HUES64 (cell line): ENCODE measurements at regions not wholly inside any gene's neighbourhood (a gene's known extent, or its start where the extent isn't known, plus 50 kb on each side); places are given as distances from the start of the nearest gene placed in this dataset.
"Not testable (repeated sequence)": the region's sequence is repeated elsewhere in the genome, so short reads cannot be mapped to it uniquely, and the experiment has no call there.

Experiments used
- H3K27ac ChIP-seq: 2 replicates; pipeline ENCODE4 v1.7.0; 2013; ENCODE audit warnings: low read depth, low read length, inconsistent platforms
- H3K27me3 ChIP-seq: 2 replicates; pipeline ENCODE4 v1.6.1; 2013; ENCODE audit warnings: mild to moderate bottlenecking, low read length; ENCODE audit not compliant: insufficient read depth
- H3K36me3 ChIP-seq: 2 replicates; pipeline ENCODE4 v1.6.1; 2013; ENCODE audit warnings: mild to moderate bottlenecking, low read length; ENCODE audit not compliant: insufficient read depth
- H3K4me1 ChIP-seq: 2 replicates; pipeline ENCODE4 v1.6.1; 2013; ENCODE audit warnings: mild to moderate bottlenecking, low read length, moderate library complexity; ENCODE audit not compliant: insufficient read depth
- H3K4me3 ChIP-seq: 2 replicates; pipeline ENCODE4 v1.5.1; 2013; ENCODE audit warnings: mild to moderate bottlenecking, low read length, moderate library complexity
- H3K9ac ChIP-seq: 2 replicates; pipeline ENCODE4 v1.6.1; 2013; ENCODE audit warnings: mild to moderate bottlenecking, low read depth, low read length
- H3K9me3 ChIP-seq: 2 replicates; pipeline ENCODE4 v1.6.1; 2013; ENCODE audit warnings: low read depth, low read length; ENCODE audit not compliant: insufficient read depth
- WGBS: fragments of 150-250, 120-280 bp; methylation state at CpG from one replicate; pipeline ENCODE4 v1.1.7; 2013; ENCODE audit warnings: missing lambda C conversion rate; 5-methylcytosine and 5-hydroxymethylcytosine counted together

DNA sequence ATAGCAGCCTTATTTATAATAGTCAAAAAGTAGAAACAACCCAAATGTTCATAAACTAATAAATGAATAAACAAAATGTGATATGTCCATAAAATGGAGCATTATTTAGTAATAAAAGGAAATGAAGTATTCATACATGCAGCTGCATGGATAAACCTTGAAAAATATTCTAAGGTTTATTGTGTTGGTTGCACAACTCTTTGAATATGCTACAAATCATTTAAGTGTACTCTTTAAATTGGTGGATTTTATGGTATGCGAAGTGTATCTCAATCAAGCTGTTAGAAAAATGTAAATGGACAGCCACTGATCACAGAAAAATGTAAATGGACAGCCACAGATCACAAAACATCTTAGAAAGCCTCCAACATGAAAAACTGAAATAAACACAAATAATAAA is 73.2 kb upstream of the SLC38A4 start:
- Histone ChIP-seq H3K36me3 (no peaks in the 10 kb centered on the region), H3K27me3 (no peaks in the 10 kb centered on the region), H3K4me1 (no peaks in the 10 kb centered on the region), H3K9ac (no peak overlapping the region), H3K27ac (no peak overlapping the region), H3K9me3 (no peaks in the 10 kb centered on the region), H3K4me3 (no peak overlapping the region)
- 88% methylated on average over 1 of the region's 1 CpG for WGBS

DNA sequence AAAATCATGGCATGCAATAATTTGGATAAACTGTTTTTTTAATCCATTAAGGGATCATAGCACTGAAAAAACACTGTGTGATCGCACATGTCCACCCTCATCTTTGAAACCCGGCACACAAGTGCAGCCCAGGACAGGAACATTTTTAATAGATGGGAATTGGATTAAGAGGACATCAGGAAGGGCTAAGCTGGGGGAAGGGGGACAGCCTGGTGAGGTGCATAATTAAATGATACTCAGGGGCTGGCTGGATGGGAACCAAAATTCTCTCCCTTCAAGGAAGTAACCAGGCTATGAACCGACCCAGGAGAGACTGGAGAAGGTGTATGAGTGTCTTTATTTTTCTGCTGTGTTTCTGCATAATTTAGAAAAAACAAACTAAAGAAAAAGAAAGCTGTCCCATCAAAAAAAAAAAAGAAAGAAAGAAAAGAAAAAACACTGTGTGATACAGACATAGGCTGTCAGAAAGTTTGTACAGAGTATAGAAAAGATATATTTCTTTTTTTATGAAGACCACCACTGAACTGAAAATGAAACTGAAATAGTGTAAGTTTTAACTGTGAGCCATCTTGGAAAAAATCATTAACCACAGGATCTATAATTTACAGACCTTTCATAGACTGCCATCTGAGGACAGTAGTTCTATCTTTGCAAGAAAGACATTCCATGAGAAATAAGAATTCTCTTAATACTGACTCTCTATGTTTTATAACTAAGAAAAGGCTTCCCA is 75.1 kb upstream of the SLC38A4 start:
- 97% methylated on average over 2 of the region's 3 CpGs for WGBS

DNA sequence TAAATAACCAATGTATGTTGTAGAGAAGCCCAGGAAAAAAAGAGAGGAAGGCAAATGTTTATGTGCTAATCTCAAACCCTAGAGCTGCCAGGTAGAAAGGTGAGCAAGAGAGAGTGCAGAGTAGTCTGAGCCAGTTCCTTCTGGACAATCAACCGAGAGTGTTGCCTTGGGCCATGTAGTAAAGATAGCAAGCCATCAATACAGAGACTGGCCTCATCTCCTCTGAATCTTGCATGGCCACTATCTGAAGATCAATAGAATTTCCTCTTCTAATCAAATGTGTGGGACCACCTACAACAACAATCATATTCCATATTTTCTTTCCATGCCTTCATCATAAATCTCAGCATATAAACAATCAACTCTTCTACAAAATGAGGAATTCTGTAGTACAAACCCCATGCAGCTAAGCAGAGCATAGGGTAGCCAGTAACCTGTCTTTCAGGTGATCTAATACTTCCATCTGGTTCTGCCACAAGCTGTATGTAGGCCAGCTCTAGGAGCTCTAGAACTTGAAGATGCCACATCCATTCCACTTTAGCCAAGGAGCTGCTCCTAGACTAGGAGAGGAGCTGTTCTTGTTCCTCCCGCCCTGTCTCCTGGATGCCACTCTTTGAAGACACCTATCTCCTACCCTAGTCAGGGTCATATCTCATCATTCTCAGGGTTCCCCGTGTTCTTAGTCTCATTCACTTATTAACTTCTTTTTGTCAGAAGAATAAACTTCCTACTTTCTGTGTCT is 75.8 kb upstream of the SLC38A4 start:
- Histone ChIP-seq H3K27me3 (no peaks in the 10 kb centered on the region), H3K9me3 (no peaks in the 10 kb centered on the region), H3K36me3 (no peaks in the 10 kb centered on the region), H3K27ac (no peak overlapping the region), H3K4me1 (no peaks in the 10 kb centered on the region), H3K9ac (no peak overlapping the region), H3K4me3 (no peak overlapping the region)
- WGBS: 28% methylated on average over 3 of the region's 3 CpGs

More for the DNA sequence above, 75.1 kb upstream of the SLC38A4 start:
- Histone ChIP-seq H3K27ac (no peak overlapping the region), H3K4me1 (no peaks in the 10 kb centered on the region), H3K27me3 (no peaks in the 10 kb centered on the region), H3K4me3 (no peak overlapping the region), H3K9me3 (no peaks in the 10 kb centered on the region), H3K36me3 (no peaks in the 10 kb centered on the region), H3K9ac (no peak overlapping the region)

DNA sequence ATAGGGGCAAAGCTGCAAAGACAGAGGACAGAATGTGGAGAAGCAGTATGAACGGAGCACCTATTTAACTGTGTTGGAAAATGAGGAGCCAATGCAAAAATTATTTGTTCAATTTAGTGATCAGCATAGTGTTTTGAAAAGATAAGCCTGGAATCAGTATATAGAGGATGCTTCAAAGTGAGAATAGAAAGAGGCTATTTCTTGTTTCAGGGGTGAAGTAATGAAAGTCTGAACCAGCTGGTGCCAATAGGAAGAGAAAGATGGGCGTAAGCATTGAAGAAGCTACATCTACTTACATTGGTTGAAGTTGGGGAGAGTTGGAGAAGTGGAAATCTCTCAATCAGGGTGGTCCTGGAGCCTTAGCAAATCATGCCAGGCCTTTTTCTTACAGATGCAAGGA is 77.3 kb upstream of the SLC38A4 start:
- no peaks in the 10 kb centered on the region for H3K36me3 ChIP-seq
- WGBS: 93% methylated on average over 2 of the region's 2 CpGs
- H3K9me3 ChIP-seq: no peaks in the 10 kb centered on the region
- no peak overlapping the region for H3K4me3 ChIP-seq
- no peaks in the 10 kb centered on the region for H3K27me3 ChIP-seq
- no peak overlapping the region for H3K27ac ChIP-seq
- no peaks in the 10 kb centered on the region for H3K4me1 ChIP-seq
- H3K9ac ChIP-seq: no peak overlapping the region

DNA sequence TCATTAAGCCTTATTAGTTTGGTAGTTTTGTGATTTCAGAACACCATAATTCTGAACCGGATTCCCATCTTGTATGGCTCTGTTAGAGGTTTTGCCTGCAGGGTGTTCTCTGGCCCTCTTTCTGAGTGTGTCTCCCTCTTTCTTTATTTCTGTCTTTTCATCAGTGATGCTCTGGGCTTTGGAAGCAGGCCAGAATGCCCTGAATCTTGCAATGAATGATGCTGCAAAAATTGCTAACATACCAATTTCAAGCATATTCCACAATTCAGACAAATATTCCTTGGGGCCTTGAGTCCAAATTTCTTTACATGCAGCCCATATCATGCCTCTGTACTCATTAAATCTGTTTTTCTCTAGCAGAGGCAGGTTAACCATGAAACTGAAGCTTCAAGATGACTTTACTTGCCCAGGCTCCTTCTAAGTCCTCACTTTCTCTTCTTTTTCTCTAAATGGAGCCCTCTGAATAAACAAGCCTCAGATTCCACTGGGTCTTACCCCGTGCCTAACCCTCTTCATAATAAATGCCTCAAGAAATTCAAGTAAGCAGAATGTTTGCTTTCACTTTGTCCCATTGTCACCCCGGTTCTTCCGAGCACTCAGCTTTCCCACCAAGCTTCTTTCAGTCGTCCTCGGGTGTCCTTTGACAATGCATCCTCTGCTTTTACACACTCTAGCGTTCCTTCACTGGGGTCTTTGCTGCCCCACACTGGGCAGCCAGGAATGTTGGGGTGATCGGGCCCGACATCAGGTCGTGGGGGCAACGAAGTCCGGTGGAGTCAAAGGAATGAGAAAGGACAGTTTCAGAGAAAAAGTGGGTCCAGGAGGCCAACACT is 78.8 kb upstream of the SLC38A4 start:
- Histone ChIP-seq H3K4me3 (no peak overlapping the region), H3K27me3 (no peaks in the 10 kb centered on the region), H3K36me3 (no peaks in the 10 kb centered on the region), H3K9ac (no peak overlapping the region), H3K9me3 (no peaks in the 10 kb centered on the region), H3K4me1 (no peaks in the 10 kb centered on the region), H3K27ac (no peak overlapping the region)
- 93% methylated on average over 12 of the region's 12 CpGs for WGBS

DNA sequence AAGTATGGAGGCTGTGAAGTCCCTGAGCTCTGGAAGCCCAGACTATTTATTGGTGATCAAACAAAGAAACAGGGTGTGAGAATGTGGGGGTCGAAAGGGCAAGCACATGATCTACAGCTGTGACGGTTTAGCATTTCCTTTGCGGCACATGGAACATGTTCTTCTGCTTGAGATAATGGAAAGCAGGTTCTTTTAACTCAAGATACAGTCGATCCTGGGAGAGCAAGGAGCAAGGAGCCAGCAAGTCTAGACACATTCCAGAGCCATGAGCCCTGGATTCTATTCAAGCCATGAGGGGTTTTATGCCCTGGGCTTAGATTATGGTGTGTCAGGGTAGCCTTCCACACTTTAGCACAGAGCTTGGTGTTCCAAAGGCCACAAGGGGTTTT is 79.4 kb upstream of the SLC38A4 start:
- not testable (repeated sequence) for H3K36me3 ChIP-seq, H3K9me3 ChIP-seq, H3K4me3 ChIP-seq, H3K4me1 ChIP-seq, H3K27ac ChIP-seq, H3K27me3 ChIP-seq, H3K9ac ChIP-seq
- 89% methylated on average over 4 of the region's 4 CpGs for WGBS

DNA sequence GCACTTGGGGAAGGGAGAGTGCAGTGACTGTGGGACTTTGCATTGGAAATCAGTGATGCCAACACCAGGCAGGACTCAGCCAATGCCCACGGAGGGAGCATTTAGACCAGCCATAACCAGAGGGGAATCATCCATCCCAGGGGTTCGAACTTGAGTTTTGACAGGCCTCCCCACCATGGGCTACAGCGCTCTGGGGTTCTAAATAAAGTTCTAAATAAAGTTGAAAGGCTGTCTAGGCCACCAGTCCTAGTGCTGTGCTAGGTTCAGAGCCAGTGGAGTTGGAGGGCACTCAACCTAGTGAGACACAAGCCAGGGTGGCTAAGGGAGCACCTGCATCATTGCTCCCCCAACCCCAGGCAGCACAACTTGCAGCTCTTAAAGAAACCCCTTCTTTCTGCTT is 82.0 kb upstream of the SLC38A4 start:
- no peak overlapping the region for H3K27ac ChIP-seq
- H3K9ac ChIP-seq: no peak overlapping the region
- H3K4me1 ChIP-seq: no peaks in the 10 kb centered on the region
- H3K9me3 ChIP-seq: peaks cover 3% of the 10 kb centered on the region; the same call in 1 of the 2 replicates
- no peak overlapping the region for H3K4me3 ChIP-seq
- no peaks in the 10 kb centered on the region for H3K27me3 ChIP-seq
- H3K36me3 ChIP-seq: no peaks in the 10 kb centered on the region
- 92% methylated on average over 3 of the region's 3 CpGs for WGBS

DNA sequence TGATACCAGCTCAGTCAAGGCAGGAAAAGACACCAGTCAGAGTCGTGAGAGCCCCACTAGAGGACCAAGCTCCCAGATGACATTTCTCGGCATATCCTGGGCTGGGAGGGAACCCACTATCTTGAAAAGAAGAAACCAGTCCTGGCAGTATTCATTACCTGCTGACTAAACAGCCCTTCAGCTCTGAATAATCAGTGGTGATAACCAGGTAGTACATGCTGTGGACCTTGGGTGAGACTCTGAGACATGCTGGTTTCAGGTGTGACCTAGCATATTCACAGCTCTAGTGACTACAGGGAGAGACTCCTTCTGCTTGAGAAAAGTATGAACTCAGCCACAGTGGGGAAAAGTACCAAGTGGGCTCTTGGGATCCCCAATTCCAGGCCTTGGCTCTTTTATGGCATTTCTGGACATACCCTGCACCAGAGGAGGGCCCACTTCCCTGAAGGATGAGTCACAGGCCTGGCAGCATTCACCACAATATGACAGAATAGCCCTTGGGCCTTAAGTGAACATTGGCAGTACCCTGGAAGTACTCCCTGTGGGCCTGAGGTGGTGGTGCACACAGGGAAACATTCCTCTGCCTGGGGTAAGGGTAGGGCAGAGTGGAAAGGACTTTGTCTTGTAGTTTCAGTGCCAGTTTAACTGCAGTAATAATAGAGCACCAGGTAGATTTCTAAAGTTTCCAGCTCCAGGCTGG is 82.6 kb upstream of the SLC38A4 start:
- Histone ChIP-seq H3K4me3 (no peak overlapping the region), H3K36me3 (no peaks in the 10 kb centered on the region), H3K4me1 (no peaks in the 10 kb centered on the region), H3K9ac (no peak overlapping the region), H3K9me3 (peaks cover 3% of the 10 kb centered on the region; the same call in 1 of the 2 replicates), H3K27ac (no peak overlapping the region), H3K27me3 (no peaks in the 10 kb centered on the region)
- 90% methylated on average over 2 of the region's 2 CpGs for WGBS

DNA sequence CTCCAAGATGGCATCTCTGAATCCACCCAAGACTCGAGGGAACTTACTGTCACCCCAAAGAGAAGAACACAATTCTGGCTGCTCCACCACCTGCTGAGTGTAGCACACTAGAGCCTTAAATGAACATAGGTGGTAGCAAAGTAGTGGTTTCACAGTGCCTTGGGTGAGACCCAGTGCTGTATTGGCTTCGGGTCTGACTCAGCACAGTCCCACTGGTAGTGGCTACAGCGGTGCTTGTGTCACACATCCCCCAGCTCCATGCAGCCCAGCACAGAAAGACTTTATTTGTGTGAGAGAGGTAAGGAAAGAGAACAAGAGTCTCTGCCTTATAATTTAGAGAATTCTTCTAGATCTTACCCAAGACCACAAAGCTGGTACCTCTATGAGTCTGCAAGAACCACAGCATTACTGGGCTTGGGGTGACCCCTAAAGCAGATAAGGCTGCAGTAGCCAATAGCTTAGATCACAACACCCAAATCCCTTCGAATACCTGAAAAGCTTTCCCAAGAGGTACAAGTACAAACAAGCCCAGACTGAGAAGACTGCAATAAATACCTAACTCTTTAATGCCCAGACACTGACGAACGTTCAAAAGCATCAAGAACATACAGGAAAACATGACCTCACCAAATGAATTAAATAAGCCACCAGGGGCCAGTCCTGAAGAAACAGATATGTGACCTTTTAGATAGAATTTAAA is 83.3 kb upstream of the SLC38A4 start:
- Histone ChIP-seq H3K4me1 (no peaks in the 10 kb centered on the region), H3K27ac (no peak overlapping the region), H3K27me3 (no peaks in the 10 kb centered on the region), H3K36me3 (no peaks in the 10 kb centered on the region), H3K9me3 (peaks cover 3% of the 10 kb centered on the region; the same call in 1 of the 2 replicates), H3K9ac (no peak overlapping the region), H3K4me3 (no peak overlapping the region)
- 59% methylated on average over 6 of the region's 6 CpGs for WGBS

DNA sequence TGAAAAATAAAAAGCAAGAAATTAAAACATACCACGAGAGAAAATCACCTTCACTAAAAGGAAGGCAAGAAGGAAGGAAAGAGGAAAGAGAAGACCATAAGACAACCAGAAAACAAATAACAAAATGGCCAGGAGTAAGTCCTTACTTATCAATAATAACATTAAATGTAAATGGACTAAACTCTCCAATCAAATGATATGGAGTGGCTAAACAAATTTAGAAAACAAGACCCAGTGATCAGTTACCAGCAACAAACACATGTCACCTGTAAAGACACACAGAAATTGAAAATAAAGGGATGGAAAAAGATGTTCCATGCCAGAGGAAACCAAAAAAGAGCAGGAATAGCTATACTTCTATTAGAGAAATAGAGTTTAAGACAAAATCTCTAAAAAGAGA is 85.0 kb upstream of the SLC38A4 start:
- Histone ChIP-seq H3K27ac (no peak overlapping the region), H3K9ac (no peak overlapping the region), H3K27me3 (no peaks in the 10 kb centered on the region), H3K9me3 (peaks cover 3% of the 10 kb centered on the region; the same call in 1 of the 2 replicates), H3K36me3 (no peaks in the 10 kb centered on the region), H3K4me3 (no peak overlapping the region), H3K4me1 (no peaks in the 10 kb centered on the region)
- no CpG with 5 or more reads among the region's 1 CpG for WGBS
